HG03342 (cell line): ENCODE measurements at regions not wholly inside any gene's neighbourhood (a gene's known extent, or its start where the extent isn't known, plus 50 kb on each side); places are given as distances from the start of the nearest gene placed in this dataset.

Experiments
- ATAC-seq: cut with Tn5 transposase; IDR thresholded peaks from one replicate; pipeline ENCODE4 v1.9.1; 2021; ENCODE audit warnings: mild to moderate bottlenecking, moderate library complexity; ENCODE audit not compliant: unreplicated experiment

GRCh38 chr3:6125520-6125919 is 735.4 kb upstream of the GRM7 start:
- ATAC-seq, result no peak

GRCh38 chr3:6132684-6133432 is 728.1 kb upstream of the GRM7 start:
- ATAC-seq, result no peak

GRCh38 chr3:6142707-6143106 is 718.2 kb upstream of the GRM7 start:
- no peak for ATAC-seq

- no peak for ATAC-seq
Measured at GRCh38 chr3:6147883-6148282, 713.0 kb upstream of the GRM7 start.

GRCh38 chr3:6155650-6156338 is 705.1 kb upstream of the GRM7 start:
- ATAC-seq, result no peak

GRCh38 chr3:6165951-6166350 is 695.0 kb upstream of the GRM7 start:
- no peak for ATAC-seq

- no peak for ATAC-seq
Measured at GRCh38 chr3:6168256-6168655, 692.7 kb upstream of the GRM7 start.

GRCh38 chr3:6172871-6173642 is 687.9 kb upstream of the GRM7 start:
- ATAC-seq, result no peak

GRCh38 chr3:6177417-6177816 is 683.5 kb upstream of the GRM7 start:
- no peak for ATAC-seq

- ATAC-seq, result no peak
Measured at GRCh38 chr3:6179761-6180160, 681.2 kb upstream of the GRM7 start.

- no peak for ATAC-seq
Measured at GRCh38 chr3:6180171-6180570, 680.7 kb upstream of the GRM7 start.

- ATAC-seq, result no peak
Measured at GRCh38 chr3:6182476-6182875, 678.4 kb upstream of the GRM7 start.

GRCh38 chr3:6182909-6183308 is 678.0 kb upstream of the GRM7 start:
- ATAC-seq, result no peak

GRCh38 chr3:6189384-6189783 is 671.5 kb upstream of the GRM7 start:
- no peak for ATAC-seq

GRCh38 chr3:6204891-6205290 is 656.0 kb upstream of the GRM7 start:
- ATAC-seq, result peak; percentile 62

- no peak for ATAC-seq
Measured at GRCh38 chr3:6216135-6217026, 644.5 kb upstream of the GRM7 start.

GRCh38 chr3:6220447-6220846 is 640.5 kb upstream of the GRM7 start:
- ATAC-seq, result no peak

GRCh38 chr3:6222069-6222468 is 638.8 kb upstream of the GRM7 start:
- no peak for ATAC-seq

GRCh38 chr3:6223572-6223971 is 637.3 kb upstream of the GRM7 start:
- ATAC-seq, result no peak

- peak; percentile 55 for ATAC-seq
Measured at GRCh38 chr3:6228958-6229683, 631.8 kb upstream of the GRM7 start.
